Endothelial cell of umbilical vein (primary cell): ENCODE measurements at regions not wholly inside any gene's neighbourhood (a gene's known extent, or its start where the extent isn't known, plus 50 kb on each side); places are given as distances from the start of the nearest gene placed in this dataset.

Source experiments
- BruUV-seq: library from RNA; stranded (reverse); fragments of 400-500 nt; replicated peaks from 2 replicates; lab custom pipeline; 2021; lab: Mats Ljungman, UMichigan
- CTCF ChIA-PET: fragments of 300-600, 350-600 bp; sonication (Branson Sonifier 250); formaldehyde crosslinking; loops from one replicate; lab custom pipeline; 2021; ENCODE audit warnings: antibody characterized with exemption, inconsistent platforms; lab: Charles Lee
- POLR2A ChIA-PET: fragments of 300-600, 350-600 bp; sonication (Branson Sonifier 250); formaldehyde crosslinking; loops from one replicate; lab custom pipeline; 2021; ENCODE audit warnings: antibody characterized with exemption, inconsistent platforms; lab: Charles Lee
- DNase-seq: peaks from one replicate; pipeline ENCODE4 v3.0.0-alpha.2; 2011; ENCODE audit warnings: low read depth, low spot score
- FAIRE-seq: peaks from 2 replicates; lab custom pipeline; 2011; peaks lifted over from hg19 to GRCh38; lab: Jason Lieb, UNC
- H2AFZ ChIP-seq: 2 replicates; pipeline ENCODE4 v1.6.0; 2012; ENCODE audit warnings: low read depth, low read length, control low read depth, inconsistent platforms
- H3K27ac ChIP-seq: 2 replicates; pipeline ENCODE4 v1.5.1; 2011; ENCODE audit warnings: low read depth, mild to moderate bottlenecking, control low read depth, low read length, moderate library complexity; ENCODE audit not compliant: insufficient read depth
- H3K27me3 ChIP-seq, 2 experiments: 2 replicates each; pipeline versions ENCODE4 v1.6.0 to v1.6.1; 2011; ENCODE audit warnings: low read length in 2 of 2, mixed read lengths in 1 of 2; ENCODE audit not compliant: control insufficient read depth in 2 of 2, insufficient read depth in 2 of 2
- H3K36me3 ChIP-seq, 2 experiments: 2 replicates in 1 of 2; 3 replicates in 1 of 2; pipeline ENCODE4 v1.5.1; 2011; ENCODE audit warnings: low read length in 2 of 2, mild to moderate bottlenecking in 1 of 2, moderate library complexity in 1 of 2; ENCODE audit not compliant: control insufficient read depth in 2 of 2, insufficient read depth in 2 of 2; ENCODE audit errors: extremely low read depth in 1 of 2
- H3K4me1 ChIP-seq: 3 replicates; pipeline ENCODE4 v1.5.1; 2011; ENCODE audit warnings: mild to moderate bottlenecking, low read length; ENCODE audit not compliant: control insufficient read depth, insufficient read depth; ENCODE audit errors: extremely low read depth
- H3K4me2 ChIP-seq: 2 replicates; pipeline ENCODE4 v1.6.1; 2011; ENCODE audit warnings: low read length, control low read depth, mixed read lengths; ENCODE audit not compliant: insufficient read depth
- H3K4me3 ChIP-seq, 3 experiments: fragments of 200-600 bp in 1 of 3; sonication (generic), shearing (Covaris generic) in 1 of 3; replicated peaks in 1 of 3; 2 replicates each; pipeline ENCODE4 v1.5.1; 2011 to 2016; ENCODE audit warnings: control low read depth in 3 of 3, low read length in 3 of 3, mild to moderate bottlenecking in 2 of 3, inconsistent platforms in 1 of 3, low read depth in 1 of 3, moderate library complexity in 1 of 3; ENCODE audit not compliant: insufficient read depth in 1 of 3
- H3K79me2 ChIP-seq: 2 replicates; pipeline ENCODE4 v1.6.0; 2012; ENCODE audit warnings: low read length, inconsistent platforms; ENCODE audit not compliant: control insufficient read depth, insufficient read depth
- H3K9ac ChIP-seq: replicated peaks from 2 replicates; pipeline ENCODE3; 2011; ENCODE audit warnings: low read length, control low read depth; ENCODE audit not compliant: insufficient read depth; ENCODE audit errors: extremely low read depth
- H3K9me1 ChIP-seq: replicated peaks from 3 replicates; pipeline ENCODE4 v1.6.0; 2011; ENCODE audit warnings: mild to moderate bottlenecking, low read length; ENCODE audit not compliant: control insufficient read depth, insufficient read depth; ENCODE audit errors: extremely low read depth
- H3K9me3 ChIP-seq: replicated peaks from 2 replicates; pipeline ENCODE4 v1.5.1; 2012; ENCODE audit warnings: low read length, inconsistent platforms; ENCODE audit not compliant: control insufficient read depth, insufficient read depth
- H4K20me1 ChIP-seq: replicated peaks from 2 replicates; pipeline ENCODE3; 2011; ENCODE audit warnings: mild to moderate bottlenecking, low read length; ENCODE audit not compliant: control insufficient read depth, insufficient read depth; ENCODE audit errors: extremely low read depth
- CTCF ChIP-seq, 2 donors: IDR thresholded peaks; 1 replicate in 1 of 2; 2 replicates in 1 of 2; pipeline ENCODE4 v1.5.1; 2011; ENCODE audit warnings: low read length in 2 of 2, mild to moderate bottlenecking in 2 of 2, moderate library complexity in 2 of 2, control low read depth in 1 of 2, inconsistent platforms in 1 of 2, low read depth in 1 of 2; ENCODE audit not compliant: insufficient read depth in 1 of 2; ENCODE audit errors: extremely low read depth in 1 of 2
- EZH2 ChIP-seq: IDR thresholded peaks from 2 replicates; pipeline ENCODE4 v1.6.1; 2012; ENCODE audit warnings: borderline replicate concordance, low read depth, mild to moderate bottlenecking, moderate library complexity, low read length, inconsistent platforms; ENCODE audit not compliant: severe bottlenecking
- FOS ChIP-seq: IDR thresholded peaks from 2 replicates; pipeline ENCODE4 v1.6.1; 2011; ENCODE audit warnings: mild to moderate bottlenecking, low read length, moderate library complexity, borderline replicate concordance; ENCODE audit not compliant: insufficient read depth
- GATA2 ChIP-seq: IDR thresholded peaks from 2 replicates; pipeline ENCODE4 v1.7.0; 2011; ENCODE audit warnings: low read depth, mild to moderate bottlenecking, moderate library complexity, mixed read lengths, low read length; ENCODE audit not compliant: insufficient read length, insufficient read depth
- JUN ChIP-seq: IDR thresholded peaks from 2 replicates; pipeline ENCODE4 v1.6.1; 2011; ENCODE audit warnings: borderline replicate concordance, low read depth; ENCODE audit not compliant: insufficient read length, insufficient read depth
- MYC ChIP-seq: IDR thresholded peaks from one replicate; pipeline ENCODE4 v1.6.1; 2011; ENCODE audit warnings: mild to moderate bottlenecking, low read depth, low read length
- POLR2A ChIP-seq: IDR thresholded peaks from 2 replicates; pipeline ENCODE4 v1.6.1; 2012; ENCODE audit warnings: low read depth, mild to moderate bottlenecking, control low read depth, low read length
- POLR2AphosphoS5 ChIP-seq: IDR thresholded peaks from 2 replicates; pipeline ENCODE4 v1.6.1; 2012; ENCODE audit warnings: low read depth, mild to moderate bottlenecking, control low read depth, low read length, moderate library complexity; ENCODE audit not compliant: insufficient read depth
- dilution Hi-C: fragments of 300-500 bp; cut with MboI; formaldehyde crosslinking; loops from one replicate; pipeline ENCODE4 v1.15.0; 2019; ENCODE audit warnings: low sequenced_read_pairs; ENCODE audit not compliant: extremely low pct_ligation_motif_present
- intact Hi-C: fragments of 100-400 bp; cut with micrococcal nuclease; formaldehyde crosslinking; loops from one replicate; pipeline ENCODE4 v1.10.0; 2022
- TF ChIP-seq, protein P1 (sequence below): IDR thresholded peaks from 2 replicates; pipeline ENCODE4 v1.6.1; 2011; ENCODE audit not compliant: insufficient read depth, insufficient read length

- no peak overlapping the region for H3K27ac ChIP-seq
- H4K20me1 ChIP-seq: no peaks in the 10 kb centered on the region
Observed at GRCh38 chr7:68529221-68529620, 1069.1 kb upstream of the AUTS2 start.

More at GRCh38 chr7:68529221-68529620, 1069.1 kb upstream of the AUTS2 start:
- H3K9ac ChIP-seq: no peak overlapping the region
- H3K27me3 ChIP-seq: no peaks in the 10 kb centered on the region
- no TSS peak for BruUV-seq
- no peak overlapping the region for H2AFZ ChIP-seq
- DNase-seq: no peak
- H3K79me2 ChIP-seq: no peaks in the 10 kb centered on the region
- peaks cover under 1% of the 10 kb centered on the region for H3K9me3 ChIP-seq
- TF ChIP-seq POLR2A (no peak), MYC (no peak), EZH2 (no peak), CTCF (IDR thresholded peaks at IDR 0.05; ENCODE audit: extremely low read depth in 1 of 2, insufficient read depth in 1 of 2, low read depth in 1 of 2, low read length in 2 of 2) (no peak), JUN (no peak), POLR2AphosphoS5 (no peak), FOS (no peak), GATA2 (no peak)
- TF ChIP-seq, protein P1, sequence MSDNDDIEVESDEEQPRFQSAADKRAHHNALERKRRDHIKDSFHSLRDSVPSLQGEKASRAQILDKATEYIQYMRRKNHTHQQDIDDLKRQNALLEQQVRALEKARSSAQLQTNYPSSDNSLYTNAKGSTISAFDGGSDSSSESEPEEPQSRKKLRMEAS: no peak
- no peaks in the 10 kb centered on the region for H3K36me3 ChIP-seq
- H3K4me2 ChIP-seq: no peak overlapping the region
- POLR2A ChIA-PET: no interaction called here
- no peak overlapping the region for H3K4me3 ChIP-seq
- intact Hi-C loops: no loop called here
- no peak for FAIRE-seq
- H3K4me1 ChIP-seq: no peaks in the 10 kb centered on the region
- H3K9me1 ChIP-seq: no peaks in the 10 kb centered on the region
- dilution Hi-C loops: no loop called here
- CTCF ChIA-PET: no interaction called here
